IPS DF 6.9 (cell line): ENCODE measurements at regions not wholly inside any gene's neighbourhood (a gene's known extent, or its start where the extent isn't known, plus 50 kb on each side); places are given as distances from the start of the nearest gene placed in this dataset.

Experiments
- DNase-seq: peaks from one replicate; pipeline ENCODE4 v3.0.0-alpha.2; 2013; ENCODE audit warnings: low read depth, low spot score
- H3K27ac ChIP-seq: one replicate; pipeline ENCODE4 v1.5.1; 2013; ENCODE audit warnings: low read length, control low read depth
- H3K27me3 ChIP-seq: 2 replicates; pipeline ENCODE4 v1.6.1; 2013; ENCODE audit warnings: mild to moderate bottlenecking, low read length; ENCODE audit not compliant: control insufficient read depth, insufficient read depth
- H3K36me3 ChIP-seq: 2 replicates; pipeline ENCODE4 v1.6.1; 2013; ENCODE audit warnings: low read length; ENCODE audit not compliant: control insufficient read depth, insufficient read depth
- H3K4me1 ChIP-seq: 2 replicates; pipeline ENCODE4 v1.6.1; 2013; ENCODE audit warnings: low read length; ENCODE audit not compliant: control insufficient read depth, insufficient read depth
- H3K4me3 ChIP-seq: 2 replicates; pipeline ENCODE4 v1.5.1; 2013; ENCODE audit warnings: mild to moderate bottlenecking, low read length
- H3K9me3 ChIP-seq: 2 replicates; pipeline ENCODE4 v1.6.1; 2013; ENCODE audit warnings: low read length, inconsistent platforms; ENCODE audit not compliant: control insufficient read depth, insufficient read depth
- WGBS: extraction: QIAGEN DNeasy Blood & Tissue Kit; methylation state at CpG from one replicate; pipeline ENCODE4 v1.1.7; 2013; ENCODE audit warnings: mixed read lengths, missing lambda C conversion rate; ENCODE audit not compliant: insufficient read length, insufficient coverage; 5-methylcytosine and 5-hydroxymethylcytosine counted together

DNA sequence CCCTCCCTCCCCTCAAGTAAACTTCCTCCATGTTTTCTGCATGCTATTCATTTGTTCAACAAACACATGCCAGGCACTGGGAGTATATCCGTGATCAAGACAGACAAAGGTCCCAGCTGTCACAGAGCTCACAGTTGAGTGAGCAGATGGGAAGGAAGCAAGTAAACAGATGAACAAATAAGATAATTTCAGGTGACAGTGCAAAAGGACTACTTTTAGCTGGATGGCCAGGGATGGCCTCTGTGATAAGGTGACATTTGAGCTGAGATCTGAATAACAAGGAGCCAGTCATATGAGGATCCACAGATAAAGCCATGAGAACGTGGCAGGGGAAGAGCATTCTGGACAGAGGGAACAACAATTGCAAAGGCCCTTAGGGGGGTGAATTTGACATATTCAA is 121.7 kb upstream of the RAD23B start:
- Histone ChIP-seq H3K4me3 (no peak overlapping the region), H3K4me1 (no peaks in the 10 kb centered on the region), H3K27ac (no peak overlapping the region), H3K36me3 (no peaks in the 10 kb centered on the region), H3K27me3 (no peaks in the 10 kb centered on the region), H3K9me3 (no peaks in the 10 kb centered on the region)
- no CpG with 5 or more reads among the region's 2 CpGs for WGBS
- DNase-seq = no peak

DNA sequence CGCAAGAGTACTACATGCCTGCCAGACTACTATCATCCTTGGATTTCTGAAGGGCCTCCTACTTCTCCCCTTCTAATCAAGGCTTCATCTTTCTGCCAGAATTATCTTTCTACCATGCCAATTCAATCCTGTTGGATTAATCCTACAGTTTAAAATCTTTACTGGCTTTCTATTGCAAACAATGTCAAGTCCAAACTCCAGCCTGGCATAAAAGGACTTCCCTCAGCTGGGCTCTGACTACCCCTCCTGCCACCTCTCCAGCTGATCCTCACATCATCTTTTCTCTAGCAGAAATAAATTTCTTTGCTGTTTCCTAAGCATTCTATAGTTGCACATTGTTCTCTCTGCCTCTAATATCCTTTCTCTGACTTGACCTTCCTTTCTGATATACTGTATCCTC is 119.7 kb upstream of the RAD23B start:
- H3K27me3 ChIP-seq = no peaks in the 10 kb centered on the region
- no peak for DNase-seq
- no peak overlapping the region for H3K4me3 ChIP-seq
- no peaks in the 10 kb centered on the region for H3K36me3 ChIP-seq
- no CpG with 5 or more reads among the region's 1 CpG for WGBS
- no peaks in the 10 kb centered on the region for H3K9me3 ChIP-seq
- H3K27ac ChIP-seq = no peak overlapping the region
- H3K4me1 ChIP-seq = no peaks in the 10 kb centered on the region

DNA sequence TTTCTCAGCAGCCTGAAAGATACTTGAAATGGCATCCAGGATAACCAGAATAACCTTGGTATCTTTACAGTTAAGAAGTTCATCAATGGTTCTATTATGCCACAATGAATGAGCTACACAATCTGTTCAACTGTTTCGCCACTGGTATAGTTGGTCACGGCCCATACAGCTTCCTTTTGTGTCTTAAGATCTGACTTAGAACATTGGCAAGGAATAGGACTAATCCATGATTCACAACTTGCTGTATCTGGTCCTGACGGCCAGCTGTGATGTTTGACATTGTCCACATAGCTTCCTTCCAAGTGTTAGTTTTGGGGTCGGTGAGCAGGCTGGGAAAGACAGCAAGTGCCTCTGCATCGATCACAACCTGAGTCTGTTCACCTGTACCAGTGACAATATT is 113.3 kb upstream of the RAD23B start:
- DNase-seq = no peak
- H3K36me3 ChIP-seq = no peaks in the 10 kb centered on the region
- H3K9me3 ChIP-seq = no peaks in the 10 kb centered on the region
- H3K4me1 ChIP-seq = no peaks in the 10 kb centered on the region
- H3K4me3 ChIP-seq = no peak overlapping the region
- WGBS = no CpG with 5 or more reads among the region's 5 CpGs
- no peak overlapping the region for H3K27ac ChIP-seq
- H3K27me3 ChIP-seq = no peaks in the 10 kb centered on the region

DNA sequence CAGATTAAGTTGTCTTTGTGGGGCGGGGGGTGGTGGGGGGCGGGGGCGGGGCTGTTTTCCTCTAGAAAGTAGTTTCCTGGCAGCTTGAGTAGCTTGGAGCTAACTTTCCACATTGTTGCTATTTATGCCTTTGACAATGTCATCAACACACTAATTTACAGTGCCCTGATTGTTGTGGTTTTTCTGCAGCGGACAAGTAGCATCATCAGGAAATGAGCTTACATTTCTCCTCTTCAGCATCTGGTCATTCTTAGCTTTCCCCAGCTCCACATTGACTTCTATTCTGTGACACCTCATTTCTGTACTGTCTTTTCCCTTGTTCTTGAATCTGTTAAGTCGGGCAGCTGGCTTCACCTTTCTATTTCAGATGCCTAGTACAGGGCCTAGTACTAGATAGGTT is 112.3 kb upstream of the RAD23B start:
- WGBS = no CpG with 5 or more reads among the region's 5 CpGs
- Histone ChIP-seq H3K4me3 (no peak overlapping the region), H3K36me3 (no peaks in the 10 kb centered on the region), H3K27ac (no peak overlapping the region), H3K27me3 (no peaks in the 10 kb centered on the region), H3K4me1 (no peaks in the 10 kb centered on the region), H3K9me3 (no peaks in the 10 kb centered on the region)
- no peak for DNase-seq

DNA sequence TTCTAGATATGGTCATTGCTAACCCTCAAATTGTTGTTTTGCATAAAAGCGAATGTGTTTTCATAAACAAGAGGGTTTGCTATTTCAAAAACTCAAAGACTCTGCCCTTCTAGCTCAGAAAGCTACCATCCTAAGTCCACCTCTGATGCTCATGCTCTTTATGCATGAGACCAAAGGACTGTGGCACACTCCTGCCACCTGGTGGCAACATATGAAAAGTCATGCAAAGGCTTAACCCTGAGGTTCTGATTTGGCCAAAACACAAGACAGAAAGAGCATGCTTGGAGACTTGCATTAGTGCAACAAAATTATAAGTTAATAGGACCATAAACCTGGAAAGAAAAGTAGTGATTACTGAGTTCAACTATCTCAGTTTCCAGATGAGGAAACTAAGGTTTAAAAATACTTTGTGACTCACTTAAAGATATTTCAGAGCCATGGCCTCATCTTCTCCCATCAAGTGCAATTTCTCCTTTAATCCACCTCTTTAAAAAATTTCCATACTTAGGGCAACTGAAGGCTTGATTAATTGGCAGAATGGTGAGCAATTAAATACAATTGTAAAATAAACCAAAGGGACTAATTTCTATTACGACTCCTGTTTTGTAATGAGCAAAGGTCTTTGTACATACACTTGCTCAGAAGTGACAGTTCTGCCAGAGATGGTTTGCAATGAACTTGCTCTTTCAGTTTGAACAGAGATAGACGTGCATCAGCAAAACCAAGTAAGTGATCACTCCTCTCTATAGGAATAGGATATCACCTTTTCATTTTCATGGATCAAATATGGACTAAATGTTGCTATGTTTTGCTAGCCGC is 110.7 kb upstream of the RAD23B start:
- peak; percentile 54 for DNase-seq
- Histone ChIP-seq H3K9me3 (no peaks in the 10 kb centered on the region), H3K4me3 (no peak overlapping the region), H3K4me1 (no peaks in the 10 kb centered on the region), H3K27ac (no peak overlapping the region), H3K27me3 (no peaks in the 10 kb centered on the region), H3K36me3 (no peaks in the 10 kb centered on the region)
- no CpG with 5 or more reads among the region's 4 CpGs for WGBS

DNA sequence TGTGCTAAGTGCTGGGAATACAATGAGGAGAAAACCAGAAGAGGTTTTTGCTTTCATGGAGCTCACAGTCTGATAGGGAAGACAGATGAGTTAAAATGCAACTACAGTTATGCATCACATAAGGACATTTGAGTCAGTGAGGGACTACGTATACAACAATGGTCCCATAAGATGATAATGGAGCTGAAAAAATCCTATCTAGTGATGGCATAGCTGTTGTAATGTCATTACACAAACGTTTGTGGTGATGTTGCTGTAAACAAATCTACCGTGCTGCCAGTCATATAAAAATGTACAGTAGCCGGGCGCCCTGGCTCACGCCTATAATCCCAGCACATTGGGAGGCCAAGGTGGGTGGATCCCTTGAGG is 110.1 kb upstream of the RAD23B start:
- Histone ChIP-seq H3K4me1 (no peaks in the 10 kb centered on the region), H3K27ac (no peak overlapping the region), H3K4me3 (no peak overlapping the region), H3K27me3 (no peaks in the 10 kb centered on the region), H3K36me3 (no peaks in the 10 kb centered on the region), H3K9me3 (no peaks in the 10 kb centered on the region)
- whole genome bisulfite sequencing = no CpG with 5 or more reads among the region's 6 CpGs
- no peak for DNase-seq

DNA sequence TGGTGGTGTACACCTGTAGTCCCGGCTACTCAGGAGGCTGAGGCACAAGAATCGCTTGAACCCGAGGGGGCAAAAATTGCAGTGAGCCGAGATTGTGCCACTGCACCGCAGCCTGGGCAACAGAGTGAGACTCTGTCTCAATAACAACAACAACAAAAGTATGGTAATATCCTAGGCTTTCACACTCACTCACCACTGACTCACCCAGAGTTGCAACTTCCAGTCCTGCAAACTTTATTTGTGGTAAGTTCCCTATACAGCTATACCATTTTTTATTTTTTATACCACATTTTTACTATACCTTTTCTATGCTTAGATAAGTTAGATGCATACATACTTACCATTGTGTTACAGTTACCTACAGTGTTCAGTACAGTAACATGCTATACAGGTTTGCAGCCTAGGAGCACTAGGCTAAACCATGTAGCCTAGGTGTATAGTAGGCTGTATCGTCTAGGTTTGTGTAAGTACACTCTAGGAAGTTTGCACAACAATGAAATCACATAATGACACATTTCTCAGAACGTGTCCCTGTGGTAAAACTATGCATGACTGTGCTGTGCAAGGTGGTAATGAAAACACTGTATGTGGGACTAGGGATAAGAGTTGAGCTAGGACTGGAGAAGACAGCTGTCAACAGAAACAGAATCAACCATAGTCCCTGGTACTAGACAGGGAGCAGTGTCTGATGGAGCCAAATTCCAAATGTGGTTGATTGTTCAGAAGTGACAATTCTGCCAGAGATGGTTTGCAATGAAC is 109.5 kb upstream of the RAD23B start:
- Histone ChIP-seq H3K9me3 (no peaks in the 10 kb centered on the region), H3K4me3 (no peak overlapping the region), H3K4me1 (no peaks in the 10 kb centered on the region), H3K27ac (no peak overlapping the region), H3K36me3 (no peaks in the 10 kb centered on the region), H3K27me3 (no peaks in the 10 kb centered on the region)
- DNase-seq = no peak
- WGBS = no CpG with 5 or more reads among the region's 7 CpGs

DNA sequence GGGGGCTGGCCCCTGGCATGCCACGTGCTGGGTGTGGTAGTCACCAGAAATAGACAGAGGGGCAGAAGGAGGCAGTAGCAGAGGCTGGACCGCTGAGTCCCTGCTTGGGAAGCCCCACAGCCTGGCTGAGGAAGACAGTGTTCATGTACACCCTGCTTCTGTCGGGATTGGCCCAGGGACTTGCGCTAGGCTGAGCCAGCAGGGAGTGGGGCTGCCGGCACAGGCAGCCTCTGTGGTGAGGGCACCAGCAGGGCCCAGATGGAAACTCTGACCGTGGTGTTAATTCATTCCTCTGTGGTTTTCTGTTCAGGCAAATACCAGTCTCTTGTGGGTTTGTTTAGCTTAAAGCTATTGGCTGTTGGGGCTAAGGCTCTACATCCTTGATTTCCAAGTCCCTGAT is 108.6 kb upstream of the RAD23B start:
- Histone ChIP-seq H3K27me3 (no peaks in the 10 kb centered on the region), H3K36me3 (no peaks in the 10 kb centered on the region), H3K4me3 (no peak overlapping the region), H3K9me3 (no peaks in the 10 kb centered on the region), H3K27ac (no peak overlapping the region), H3K4me1 (no peaks in the 10 kb centered on the region)
- DNase-seq = no peak
- no CpG with 5 or more reads among the region's 6 CpGs for WGBS

DNA sequence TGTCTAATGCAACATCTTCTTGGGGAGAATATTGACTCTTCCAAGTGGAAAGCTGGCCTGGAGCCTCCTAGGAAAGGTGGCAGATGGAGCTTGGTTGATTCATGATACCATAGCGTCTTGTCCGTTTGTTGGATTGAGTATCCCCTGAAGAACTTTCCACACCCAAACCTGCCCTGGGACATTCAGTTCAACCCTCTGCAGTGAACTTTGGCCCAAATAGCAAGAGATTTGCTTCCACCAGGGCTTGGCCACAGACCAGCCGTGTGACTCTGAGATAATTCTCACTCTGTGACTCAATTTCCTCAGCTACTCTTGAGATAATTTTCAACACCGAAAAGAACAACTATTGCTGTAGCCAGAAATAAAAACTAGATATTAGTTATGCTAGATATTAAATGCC is 108.0 kb upstream of the RAD23B start:
- WGBS = no CpG with 5 or more reads among the region's 4 CpGs
- Histone ChIP-seq H3K9me3 (no peaks in the 10 kb centered on the region), H3K4me1 (no peaks in the 10 kb centered on the region), H3K36me3 (no peaks in the 10 kb centered on the region), H3K4me3 (no peak overlapping the region), H3K27me3 (no peaks in the 10 kb centered on the region), H3K27ac (no peak overlapping the region)
- no peak for DNase-seq

DNA sequence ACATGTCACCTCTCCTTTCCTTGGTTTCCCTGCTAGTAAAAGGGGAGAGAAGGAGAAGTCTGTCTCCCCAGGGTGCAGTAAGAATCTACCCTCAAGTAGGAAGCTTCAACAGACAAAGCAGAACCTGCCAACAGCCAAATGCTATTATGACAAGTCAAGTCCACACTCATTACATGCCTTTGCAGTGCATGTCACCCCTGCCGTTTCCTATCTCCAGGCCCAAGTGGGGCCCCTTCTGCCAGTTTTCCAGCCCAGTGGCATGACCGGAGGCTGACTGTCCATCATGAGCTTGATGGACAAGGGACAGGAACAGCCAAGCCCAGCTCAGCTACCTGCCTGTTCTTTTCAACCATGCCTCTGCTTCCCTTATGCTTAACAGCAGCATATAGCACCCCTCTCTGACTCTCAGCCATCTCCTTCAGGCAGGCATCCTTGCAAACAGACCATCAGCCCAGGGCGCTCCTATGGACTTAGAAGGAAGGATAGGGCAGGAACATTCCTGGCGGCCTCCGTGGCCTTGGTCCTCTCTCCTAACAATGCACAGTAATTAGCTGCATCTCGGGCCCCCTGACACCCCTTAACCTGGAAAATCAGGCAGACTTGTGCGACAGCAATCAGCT is 107.2 kb upstream of the RAD23B start:
- no peaks in the 10 kb centered on the region for H3K4me1 ChIP-seq
- H3K4me3 ChIP-seq = no peak overlapping the region
- WGBS = no CpG with 5 or more reads among the region's 7 CpGs
- DNase-seq = no peak
- H3K36me3 ChIP-seq = no peaks in the 10 kb centered on the region
- H3K27me3 ChIP-seq = no peaks in the 10 kb centered on the region
- H3K9me3 ChIP-seq = no peaks in the 10 kb centered on the region
- no peak overlapping the region for H3K27ac ChIP-seq
